D721Med (cell line): ENCODE measurements at regions not wholly inside any gene's neighbourhood (a gene's known extent, or its start where the extent isn't known, plus 50 kb on each side); places are given as distances from the start of the nearest gene placed in this dataset.

Experiments used
- DNase-seq: peaks from one replicate; pipeline ENCODE4 v3.0.0; 2011; ENCODE audit warnings: low spot score; ENCODE audit not compliant: insufficient read length
- FAIRE-seq: peaks from 2 replicates; lab custom pipeline; 2011; peaks lifted over from hg19 to GRCh38; lab: Jason Lieb, UNC
- CTCF ChIP-seq: IDR thresholded peaks from 2 replicates; pipeline ENCODE4 v1.5.1; 2012; ENCODE audit warnings: mild to moderate bottlenecking, control low read depth; ENCODE audit not compliant: insufficient read depth; ENCODE audit errors: missing control alignments

- no peak for FAIRE-seq
- DNase-seq: no peak
- no peak for TF ChIP-seq CTCF
Observed at GRCh38 chr17:33972763-33973162, 282.3 kb upstream of the CCL2 start.

GRCh38 chr17:33973491-33973890, 281.6 kb upstream of the CCL2 start:
- no peak for TF ChIP-seq CTCF
- FAIRE-seq: no peak
- DNase-seq: no peak

- FAIRE-seq: no peak
- TF ChIP-seq CTCF: no peak
- no peak for DNase-seq
Observed at GRCh38 chr17:33974276-33974675, 280.8 kb upstream of the CCL2 start.

- FAIRE-seq: no peak
- DNase-seq: peak; percentile 19
- TF ChIP-seq CTCF: no peak
Observed at GRCh38 chr17:33976831-33977230, 278.3 kb upstream of the CCL2 start.

- no peak for FAIRE-seq
- DNase-seq: no peak
- TF ChIP-seq CTCF: no peak
Observed at GRCh38 chr17:33977729-33978514, 277.2 kb upstream of the CCL2 start.

GRCh38 chr17:33978889-33979288, 276.2 kb upstream of the CCL2 start:
- no peak for DNase-seq
- TF ChIP-seq CTCF: no peak
- no peak for FAIRE-seq

- DNase-seq: no peak
- FAIRE-seq: no peak
- TF ChIP-seq CTCF: no peak
Observed at GRCh38 chr17:33980193-33980592, 274.9 kb upstream of the CCL2 start.
